IPS DF 4.7 (cell line): ENCODE measurements at regions not wholly inside any gene's neighbourhood (a gene's known extent, or its start where the extent isn't known, plus 50 kb on each side); places are given as distances from the start of the nearest gene placed in this dataset.
"Not testable (repeated sequence)": the region's sequence is repeated elsewhere in the genome, so short reads cannot be mapped to it uniquely, and the experiment has no call there.

Experiments used
- DNase-seq: peaks from one replicate; pipeline ENCODE4 v3.0.0-alpha.2; 2013; ENCODE audit warnings: low spot score; ENCODE audit errors: extremely low read depth

DNA sequence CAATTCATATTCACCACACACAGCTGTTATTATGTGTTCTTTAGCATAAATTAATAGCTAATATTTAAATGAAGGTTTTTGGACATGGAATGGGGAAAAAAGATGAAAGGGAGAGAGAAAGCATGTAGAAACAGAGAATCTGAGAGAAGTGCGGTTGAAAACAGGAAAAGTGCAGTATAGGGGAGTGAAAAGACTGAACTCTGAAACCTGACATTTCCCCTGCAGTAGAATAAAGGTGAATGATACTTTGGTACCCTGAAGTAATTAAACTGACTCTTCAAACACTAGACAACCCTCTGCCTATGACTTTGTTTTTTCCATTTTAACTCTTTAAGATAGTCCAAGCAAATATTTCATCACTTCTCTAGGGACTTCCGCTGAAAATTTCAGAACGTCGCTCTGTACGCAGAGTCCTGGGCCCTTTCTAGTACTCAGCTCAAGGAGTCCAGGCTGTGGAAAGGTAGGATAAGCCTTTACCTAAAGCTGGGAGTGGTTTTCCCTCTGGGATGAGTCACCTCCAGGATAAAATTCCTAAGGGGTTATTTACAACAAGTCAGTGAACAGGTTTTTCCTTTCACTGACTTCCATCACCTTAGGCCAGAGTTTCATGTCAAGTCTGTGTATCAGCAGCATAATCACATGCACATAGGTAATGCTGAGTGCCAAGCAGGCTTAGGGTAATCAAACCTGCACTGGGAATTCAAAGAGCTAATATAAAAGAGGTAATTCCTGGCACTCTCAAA lies 614.5 kb downstream of the PKHD1 start:
- DNase-seq: peak; percentile 7

DNA sequence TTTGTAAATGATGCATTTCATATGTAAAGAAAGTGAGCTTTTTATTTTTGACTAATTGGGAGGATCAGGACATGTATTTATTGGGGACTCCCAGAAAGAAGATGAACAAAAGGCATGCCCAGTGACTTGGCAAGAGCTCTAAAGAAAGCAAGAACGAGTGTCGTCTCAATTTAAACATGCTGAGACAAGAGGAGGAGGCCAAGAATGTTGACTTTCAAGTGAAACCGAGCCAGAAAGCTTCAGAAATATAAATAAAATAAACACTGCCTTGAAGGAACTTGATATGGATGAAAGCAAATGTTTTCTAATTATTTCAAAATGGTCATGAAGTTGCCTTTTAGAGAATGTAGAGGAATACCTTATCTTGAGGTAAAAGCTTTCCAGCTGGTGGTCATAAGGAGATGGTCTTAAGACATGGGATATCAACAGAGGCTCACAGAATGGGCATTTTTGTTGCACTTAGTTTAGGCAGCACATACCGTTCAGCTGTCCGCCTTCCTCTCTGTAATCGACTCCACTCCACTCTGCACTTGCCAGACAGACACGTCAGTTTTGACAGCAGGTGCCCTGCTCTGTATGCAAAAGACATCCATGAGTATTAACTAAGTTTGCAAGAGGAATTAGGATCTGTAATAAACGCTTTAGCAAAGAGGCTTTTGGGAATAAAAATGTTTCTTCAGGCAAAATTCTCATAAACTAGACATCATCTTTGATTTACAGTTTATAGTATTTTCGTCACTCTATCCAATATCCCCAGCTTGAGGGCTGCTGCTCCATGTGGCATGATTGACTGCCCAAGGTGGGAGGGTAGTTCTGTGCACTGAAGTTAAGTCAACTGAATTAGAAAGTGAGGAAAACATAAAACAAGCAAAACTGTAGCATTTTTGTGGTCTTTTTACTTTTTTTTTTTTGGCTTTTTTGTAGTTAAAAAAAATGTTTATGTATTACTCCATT lies 613.1 kb downstream of the PKHD1 start:
- no peak for DNase-seq

DNA sequence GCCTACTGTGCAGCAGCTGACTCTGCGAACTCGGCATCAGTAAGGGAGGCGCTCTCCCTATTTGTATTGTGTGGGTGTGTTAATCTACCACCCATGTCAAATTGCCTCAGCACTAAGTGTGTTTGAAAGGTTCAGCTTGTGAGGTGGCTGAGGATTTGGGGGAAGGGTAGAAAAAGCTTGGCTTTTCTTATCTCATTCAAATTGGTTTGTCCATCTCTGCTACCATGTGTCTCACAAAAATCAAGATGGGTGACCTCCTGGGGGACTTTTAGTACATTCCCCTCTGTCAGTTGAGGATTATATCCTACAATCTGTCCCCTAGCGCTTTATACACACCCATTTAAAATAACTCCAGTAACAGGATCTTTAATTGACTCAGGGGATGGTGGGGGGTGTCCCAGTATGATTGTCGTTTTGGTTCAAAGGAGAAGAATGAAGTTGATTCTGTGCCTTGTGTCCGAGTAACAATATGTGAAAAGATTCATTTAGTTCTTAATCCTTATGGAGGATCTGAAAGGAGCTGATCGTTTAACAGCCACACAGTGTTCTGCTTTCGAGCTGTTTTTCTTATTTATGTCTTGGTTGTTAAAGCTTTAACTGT lies 609.6 kb downstream of the PKHD1 start:
- DNase-seq: no peak

DNA sequence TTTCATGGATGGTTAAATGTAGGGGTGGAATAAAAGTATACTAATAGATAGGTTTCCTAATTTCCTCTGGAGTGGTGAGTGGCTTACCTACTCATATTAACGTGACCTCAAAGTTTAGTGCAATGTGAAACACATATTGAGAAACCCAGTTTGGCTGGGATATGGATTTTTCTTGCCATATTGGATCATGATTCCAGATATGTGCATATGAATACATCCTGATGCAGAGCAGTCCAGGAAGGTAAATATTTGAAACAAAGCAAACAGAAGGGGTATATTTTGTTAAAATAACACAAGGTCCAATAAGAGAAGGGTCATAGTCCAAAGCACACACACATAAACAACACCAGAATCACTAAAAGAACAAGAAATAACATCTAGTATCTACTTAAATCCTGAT lies 608.1 kb downstream of the PKHD1 start:
- no peak for DNase-seq

DNA sequence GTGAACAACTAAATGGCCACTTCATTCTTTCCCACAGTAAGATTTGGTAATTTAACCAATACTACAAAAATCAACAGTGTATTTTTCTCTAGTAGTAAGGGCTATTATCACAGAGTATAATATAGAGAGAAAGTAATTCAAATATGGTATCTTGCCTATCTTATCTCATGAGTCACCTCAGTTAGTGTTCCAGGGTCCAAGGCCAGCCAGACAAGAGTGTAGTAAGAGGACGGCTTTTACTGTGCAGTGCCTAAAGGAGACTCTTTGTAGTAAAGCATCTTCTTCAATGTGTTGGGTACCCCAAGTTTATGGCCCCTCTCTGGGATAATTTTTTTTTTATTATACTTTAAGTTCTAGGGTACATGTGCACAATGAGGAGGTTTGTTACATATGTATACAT lies 607.4 kb downstream of the PKHD1 start:
- DNase-seq: no peak

DNA sequence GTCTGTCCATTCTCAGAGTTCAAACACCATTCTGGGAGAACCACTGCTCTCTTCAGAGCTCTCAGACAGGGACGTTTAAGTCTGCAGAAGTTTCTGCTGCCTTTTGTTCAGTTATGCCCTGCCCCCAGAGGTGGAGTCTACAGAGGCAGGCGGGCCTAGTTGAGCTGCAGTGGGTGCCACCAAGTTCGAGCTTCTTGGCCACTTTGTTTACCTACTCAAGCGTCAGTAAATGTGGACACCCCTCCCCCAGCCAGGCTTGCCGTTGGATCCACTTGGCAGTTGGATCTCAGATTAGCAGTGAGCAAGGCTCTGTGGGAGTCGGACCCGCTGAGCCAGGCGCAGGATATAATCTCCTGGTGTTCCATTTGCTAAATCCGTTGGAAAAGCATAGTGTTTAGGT lies 601.5 kb downstream of the PKHD1 start:
- not testable (repeated sequence) for DNase-seq

DNA sequence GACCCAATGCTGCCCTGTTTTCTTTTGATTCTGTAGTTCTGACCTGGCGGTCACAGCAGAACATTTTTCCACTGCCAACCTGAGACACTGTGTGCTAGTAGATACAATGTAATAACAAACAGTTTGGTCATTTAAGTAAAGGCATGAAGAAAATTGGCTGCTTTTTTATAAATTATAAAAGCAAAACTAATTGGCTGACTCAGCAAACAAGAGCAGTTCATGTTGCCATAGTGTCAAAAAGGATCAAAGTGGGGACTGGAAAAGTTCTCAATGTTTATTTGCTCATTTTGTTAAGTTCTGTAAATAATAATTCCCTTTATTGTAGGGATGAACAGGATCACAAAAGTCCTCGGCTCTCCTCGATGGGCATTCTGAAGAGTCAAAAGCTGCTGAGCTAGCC lies 599.5 kb downstream of the PKHD1 start:
- no peak for DNase-seq

DNA sequence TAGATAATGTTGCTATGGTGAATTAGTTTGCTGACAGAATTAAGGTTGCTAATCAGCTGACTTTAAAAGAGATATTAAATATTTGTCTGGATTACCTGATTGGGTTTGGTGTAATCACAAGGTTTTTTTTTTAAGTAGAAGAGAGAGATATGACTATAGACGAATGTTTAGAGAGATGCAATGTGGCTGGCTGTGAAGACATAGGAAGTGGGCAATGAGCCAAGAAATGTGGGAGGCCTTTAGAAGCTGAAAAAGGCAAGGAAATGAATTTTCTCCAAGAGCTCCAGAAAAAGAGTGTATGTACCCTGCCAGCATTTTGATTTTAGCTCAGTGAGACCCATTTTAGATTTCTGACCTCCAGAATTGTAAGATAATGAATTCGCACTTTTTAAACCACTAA lies 598.3 kb downstream of the PKHD1 start:
- no peak for DNase-seq

DNA sequence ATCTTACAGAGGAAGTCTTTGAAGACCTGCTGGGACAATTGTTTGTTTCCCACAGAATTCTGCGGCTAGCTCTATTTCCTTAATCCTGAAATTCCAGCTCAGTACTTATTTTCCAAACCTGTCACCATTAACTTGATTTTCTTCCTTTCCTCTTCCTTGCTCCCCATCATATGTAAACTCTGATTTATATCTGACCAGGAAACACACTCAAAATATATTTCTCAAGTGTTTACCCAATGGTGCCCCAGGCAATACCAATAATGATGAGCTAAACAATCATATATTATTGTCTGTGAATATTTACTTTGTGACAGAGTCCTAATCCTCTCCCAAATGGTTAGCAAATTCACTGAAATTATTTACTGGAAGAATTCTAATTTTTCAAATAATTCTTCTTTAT lies 597.3 kb downstream of the PKHD1 start:
- DNase-seq: no peak

DNA sequence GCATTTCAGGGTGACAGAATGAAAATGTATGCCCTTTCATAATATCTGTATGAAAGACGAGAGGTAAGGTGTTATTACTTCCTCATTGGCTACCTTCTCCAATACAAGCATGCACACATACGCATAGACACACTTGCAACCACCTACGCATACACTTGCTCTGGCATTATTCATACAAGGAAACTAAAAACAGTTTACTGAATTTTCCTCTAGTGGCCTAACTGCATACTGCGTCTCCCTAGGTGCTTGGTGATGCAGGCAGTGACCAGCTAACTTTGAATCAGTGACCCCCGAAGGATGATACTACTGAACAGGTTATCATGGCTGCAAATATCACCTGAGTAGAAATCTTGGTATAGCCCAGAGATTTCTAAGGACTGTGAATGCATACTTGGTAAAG lies 593.1 kb downstream of the PKHD1 start:
- DNase-seq: no peak

DNA sequence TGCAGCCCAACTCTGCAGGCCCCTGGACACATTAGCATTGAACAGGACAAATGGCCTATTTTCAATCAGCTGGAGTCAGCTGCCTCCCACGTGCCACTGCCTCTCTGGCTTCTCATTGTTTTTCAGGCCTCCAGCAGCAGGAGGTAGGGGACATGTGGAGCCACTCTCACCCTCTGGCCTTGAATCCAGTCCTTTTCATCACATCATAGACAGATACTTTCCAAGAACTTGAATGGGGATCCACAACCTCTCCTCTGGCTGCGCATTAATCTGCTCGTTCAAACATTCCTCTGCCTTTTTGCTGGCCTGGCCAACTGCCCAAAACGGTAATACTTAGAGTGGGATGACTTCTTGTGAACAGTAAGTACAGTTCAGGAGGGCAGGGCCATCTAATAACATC lies 592.3 kb downstream of the PKHD1 start:
- DNase-seq: no peak

DNA sequence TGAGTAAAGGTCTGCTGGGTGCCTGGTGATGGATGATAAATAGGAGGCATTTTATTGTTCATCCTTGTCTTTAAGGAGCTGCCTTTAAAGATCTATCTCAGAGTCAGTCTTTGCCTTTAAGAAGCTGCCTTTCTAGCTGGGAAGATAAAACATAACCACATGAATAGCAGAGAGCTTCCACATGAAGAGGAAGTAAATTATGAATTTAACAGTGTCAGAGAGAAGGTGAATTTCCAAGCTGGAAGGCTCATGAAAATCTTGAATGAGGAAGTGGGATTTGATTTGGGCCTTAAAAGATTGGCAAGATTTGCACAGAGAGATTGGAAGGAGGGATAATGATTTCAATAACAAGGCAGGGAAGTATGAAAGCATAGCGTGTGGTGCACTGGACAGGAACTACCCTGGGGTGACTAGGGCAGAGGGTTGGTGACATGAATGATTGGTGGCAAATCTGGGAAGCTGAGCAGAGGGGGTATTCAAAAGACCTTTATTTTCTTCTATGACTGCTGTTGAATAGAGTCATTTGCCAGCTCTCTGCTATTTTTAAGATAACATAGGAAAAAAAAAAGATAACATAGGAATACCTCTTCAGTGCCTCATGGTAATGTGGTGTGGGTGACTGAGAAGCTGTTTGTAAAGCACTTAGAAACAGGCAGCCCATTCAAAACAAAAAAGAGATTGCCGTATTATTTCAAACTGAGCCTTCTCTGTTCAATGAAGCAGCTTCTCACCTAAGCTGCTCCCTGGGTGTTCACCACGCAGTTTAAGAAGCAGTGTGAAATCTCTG lies 591.6 kb downstream of the PKHD1 start:
- no peak for DNase-seq

DNA sequence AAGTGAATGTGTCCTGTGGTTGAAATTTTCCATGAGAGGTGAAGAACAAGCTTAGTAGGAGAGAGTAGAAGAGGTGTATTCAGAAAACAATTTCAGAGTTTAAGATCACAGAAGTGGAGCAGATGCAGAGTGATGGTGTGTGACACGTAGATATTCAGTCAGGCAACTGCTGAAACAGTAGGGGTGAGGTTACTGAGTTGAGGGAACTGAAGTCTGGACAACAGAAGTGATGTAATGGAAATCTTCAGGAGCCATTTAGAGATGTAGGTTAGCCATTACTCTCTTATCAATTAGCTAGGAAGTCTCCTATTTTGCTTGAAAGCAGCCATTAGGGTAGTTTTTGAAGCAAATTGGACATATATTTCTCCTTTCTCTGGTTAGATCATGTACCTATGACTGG lies 584.4 kb downstream of the PKHD1 start:
- no peak for DNase-seq

DNA sequence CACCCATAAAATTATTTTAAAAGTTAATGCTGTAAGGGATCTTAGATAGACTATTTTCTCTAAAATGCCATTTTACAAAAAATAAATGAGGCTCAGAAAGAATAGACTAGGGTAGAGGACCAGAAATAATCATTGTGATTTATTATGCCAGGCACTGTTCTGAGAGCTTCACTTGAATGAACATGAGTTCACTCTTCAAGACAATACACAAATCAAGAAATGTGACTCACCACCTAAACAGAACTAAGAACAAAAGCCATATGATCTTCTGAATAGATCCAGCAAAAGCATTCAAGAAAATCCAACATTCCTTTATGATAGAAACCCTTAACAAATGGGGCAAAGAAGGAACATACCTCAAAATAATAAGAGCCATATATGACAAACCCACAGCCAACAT lies 582.0 kb downstream of the PKHD1 start:
- no peak for DNase-seq

DNA sequence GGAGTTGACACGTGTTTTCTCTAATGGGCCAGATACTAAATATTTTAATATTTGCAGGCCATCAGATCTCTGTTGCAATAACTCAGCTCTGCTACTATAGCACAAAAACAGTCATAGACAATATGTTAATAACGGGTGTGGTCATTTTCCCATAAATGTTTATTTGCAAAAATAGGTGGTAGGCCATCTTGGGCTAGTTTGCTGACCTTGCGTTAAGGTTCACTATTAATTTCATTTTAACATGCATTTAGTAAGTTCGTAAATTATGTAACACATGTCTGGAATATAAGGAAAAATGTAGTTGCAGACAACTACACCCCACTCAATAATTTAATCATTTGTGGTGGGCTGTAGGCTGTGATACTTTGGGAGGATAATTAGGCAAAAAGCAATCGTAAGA lies 577.8 kb downstream of the PKHD1 start:
- DNase-seq: no peak

DNA sequence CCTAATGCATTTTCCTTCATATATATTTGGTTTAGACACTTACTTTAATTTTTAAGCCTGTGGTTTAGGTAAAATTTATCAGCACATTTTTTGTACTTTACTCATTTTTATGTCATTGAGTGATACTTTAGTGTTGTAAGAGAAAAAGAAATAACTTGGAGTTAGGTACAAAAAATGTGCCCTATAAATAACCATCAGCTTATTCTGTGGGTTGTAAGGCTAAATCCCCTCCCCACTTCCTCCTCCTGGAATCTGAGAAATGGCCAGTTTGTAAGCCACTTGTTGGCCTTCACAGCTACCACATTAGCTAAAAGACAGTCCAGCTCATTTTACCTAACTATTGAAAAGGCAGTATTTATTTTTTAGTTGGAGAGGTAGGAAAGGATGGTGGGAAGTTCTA lies 576.3 kb downstream of the PKHD1 start:
- no peak for DNase-seq

DNA sequence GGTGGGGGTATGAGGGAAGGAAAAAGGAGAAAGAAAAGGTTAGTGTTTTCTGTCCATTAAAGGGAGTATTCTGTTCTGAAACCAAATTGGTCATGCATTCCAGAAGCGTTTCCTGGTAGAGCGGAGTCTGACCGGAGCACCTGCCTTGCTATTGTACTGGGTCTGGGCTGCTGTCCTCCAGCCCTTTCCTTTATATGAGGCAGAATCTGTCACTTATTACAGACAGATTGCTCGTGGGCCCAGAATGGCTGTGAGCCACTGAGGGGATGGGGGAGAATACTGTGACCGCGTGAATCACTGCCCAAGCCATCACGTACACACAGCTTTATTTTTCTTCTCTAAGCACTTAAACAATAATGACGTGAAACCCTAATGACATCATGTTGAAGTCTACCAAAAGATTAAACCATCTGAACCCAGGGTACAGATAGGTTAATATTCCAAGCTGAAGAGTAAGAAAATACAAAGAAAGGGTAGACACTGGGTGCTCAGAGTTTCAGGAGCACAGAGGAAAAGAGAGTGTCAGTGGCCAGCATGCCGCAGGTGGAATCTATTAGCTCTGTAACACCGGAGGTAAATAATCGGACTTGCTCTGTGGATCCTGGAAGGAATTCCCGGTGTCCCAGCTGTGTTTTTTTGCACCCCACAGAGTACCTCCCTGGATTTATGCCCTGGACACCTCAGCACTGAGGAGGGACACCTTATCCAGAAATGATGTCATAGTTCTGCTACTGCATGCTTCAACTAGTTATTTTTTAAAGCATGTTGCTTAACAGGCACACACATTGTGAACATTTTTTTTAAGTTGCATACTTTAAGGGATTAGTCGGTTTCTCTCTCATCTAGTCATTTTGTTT lies 573.3 kb downstream of the PKHD1 start:
- no peak for DNase-seq

DNA sequence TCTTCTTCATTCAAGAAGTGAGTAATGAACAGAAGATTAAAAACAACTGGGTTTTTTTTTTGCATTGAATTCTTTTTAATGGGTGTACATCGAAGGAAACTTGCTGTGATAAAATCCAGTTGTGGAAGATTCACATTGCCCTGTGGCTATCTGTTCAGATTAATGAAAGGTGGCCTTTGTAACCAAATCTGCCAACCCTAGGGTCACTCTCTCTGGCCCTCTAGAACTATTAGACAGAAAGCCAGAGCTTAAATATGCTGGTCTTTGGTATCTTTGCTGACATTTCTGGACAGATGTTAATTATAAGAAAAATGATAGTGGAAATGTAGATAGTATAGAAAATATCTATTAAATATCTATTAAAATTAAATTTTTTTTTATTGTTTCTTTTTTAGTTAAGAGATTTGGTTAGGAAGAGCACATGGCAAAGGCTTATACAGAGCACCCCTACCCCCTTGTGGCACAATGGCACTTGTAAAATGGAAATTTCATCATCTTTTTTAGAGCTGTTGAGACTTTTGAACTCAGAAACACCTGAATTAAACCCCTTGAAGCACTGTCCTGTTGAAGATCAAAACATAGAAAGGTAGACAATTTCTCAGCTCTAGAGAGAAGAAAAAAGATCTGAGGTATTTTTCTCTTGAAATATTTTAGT lies 572.5 kb downstream of the PKHD1 start:
- DNase-seq: no peak

DNA sequence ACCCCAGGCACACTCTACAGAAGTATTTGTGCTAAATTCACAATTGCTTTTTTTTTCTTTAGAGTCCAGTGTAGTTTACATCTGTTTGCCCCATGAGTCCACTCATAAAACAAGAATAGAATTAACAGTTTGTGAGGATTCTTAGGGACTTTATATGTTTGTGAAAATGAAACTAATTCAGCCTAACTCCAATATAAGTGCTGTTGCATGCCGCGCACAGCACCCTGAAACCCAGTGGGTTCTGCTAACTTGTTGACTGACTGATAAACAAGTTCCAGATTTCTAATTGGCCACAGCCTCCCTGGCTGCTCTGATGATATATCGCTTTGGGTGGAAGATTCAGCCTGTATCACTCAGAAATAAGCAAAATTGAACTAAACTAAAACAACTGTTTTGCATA lies 561.4 kb downstream of the PKHD1 start:
- DNase-seq: no peak

DNA sequence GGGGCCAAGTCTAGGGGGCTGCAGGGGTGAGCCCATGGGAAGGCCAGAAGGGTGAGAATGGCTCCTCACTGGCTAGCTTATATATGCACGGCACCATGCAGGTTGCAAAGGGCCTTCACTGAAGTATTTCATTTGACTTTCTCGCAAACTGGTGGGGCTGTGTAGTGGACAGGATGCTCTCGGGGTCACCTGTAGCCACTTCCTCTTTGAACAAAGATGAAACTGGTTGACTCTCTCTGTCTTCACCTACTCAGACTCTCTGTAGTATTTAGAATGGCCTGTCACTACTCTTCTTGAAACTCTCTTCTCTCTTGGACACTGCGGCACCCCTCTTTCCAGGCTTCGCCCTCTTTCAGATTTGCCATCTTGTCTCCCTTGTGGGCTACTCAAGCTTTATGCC lies 560.5 kb downstream of the PKHD1 start:
- DNase-seq: no peak
